ENCODE measurements at regions not wholly inside any gene's neighbourhood (a gene's known extent, or its start where the extent isn't known, plus 50 kb on each side); places are given as distances from the start of the nearest gene placed in this dataset.

- TF ChIP-seq CTCF (IDR thresholded peaks at IDR 0.05; ENCODE audit: low read length) (no peak), EZH2 (optimal IDR thresholded peaks at IDR 0.05; ENCODE audit: low read depth, low read length) (no peak), EZH2phosphoT487 (IDR thresholded peaks at IDR 0.05; ENCODE audit: low read length) (no peak)
These were observed 50.3 kb upstream of the CDH20 start for GRCh38 chr18:61282926-61283325.
